HG03469 (cell line): ENCODE measurements at regions not wholly inside any gene's neighbourhood (a gene's known extent, or its start where the extent isn't known, plus 50 kb on each side); places are given as distances from the start of the nearest gene placed in this dataset.

ENCODE experiments used
- ATAC-seq: cut with Tn5 transposase; IDR thresholded peaks from one replicate; pipeline ENCODE4 v1.9.1; 2021; ENCODE audit warnings: mild to moderate bottlenecking, moderate library complexity, moderate number of reproducible peaks; ENCODE audit not compliant: unreplicated experiment

- no peak for ATAC-seq
These were observed 61.9 kb upstream of the PTPRZ1 start for GRCh38 chr7:121810831-121811672.

- ATAC-seq = no peak
These were observed 65.9 kb upstream of the PTPRZ1 start for GRCh38 chr7:121807078-121807477.

- no peak for ATAC-seq
These were observed 69.9 kb upstream of the PTPRZ1 start for GRCh38 chr7:121803039-121803438.

- ATAC-seq = no peak
These were observed 71.9 kb upstream of the PTPRZ1 start for GRCh38 chr7:121800916-121801675.

GRCh38 chr7:121798896-121799295, 74.1 kb upstream of the PTPRZ1 start:
- no peak for ATAC-seq

- no peak for ATAC-seq
These were observed 74.5 kb upstream of the PTPRZ1 start for GRCh38 chr7:121798453-121798840.

- ATAC-seq = no peak
These were observed 75.1 kb upstream of the PTPRZ1 start for GRCh38 chr7:121797657-121798452.

- no peak for ATAC-seq
These were observed 75.9 kb upstream of the PTPRZ1 start for GRCh38 chr7:121796936-121797656.

- ATAC-seq = no peak
These were observed 76.6 kb upstream of the PTPRZ1 start for GRCh38 chr7:121796381-121796780.

GRCh38 chr7:121795736-121796135, 77.2 kb upstream of the PTPRZ1 start:
- no peak for ATAC-seq

GRCh38 chr7:121793716-121794115, 79.2 kb upstream of the PTPRZ1 start:
- ATAC-seq = no peak

- ATAC-seq = no peak
These were observed 95.3 kb upstream of the PTPRZ1 start for GRCh38 chr7:121777672-121778071.

- ATAC-seq = no peak
These were observed 98.4 kb upstream of the PTPRZ1 start for GRCh38 chr7:121774563-121774962.

GRCh38 chr7:121766676-121767075, 106.3 kb upstream of the PTPRZ1 start:
- ATAC-seq = no peak

GRCh38 chr7:121761399-121761798, 111.6 kb upstream of the PTPRZ1 start:
- no peak for ATAC-seq

- ATAC-seq = no peak
These were observed 117.0 kb upstream of the PTPRZ1 start for GRCh38 chr7:121755818-121756552.

GRCh38 chr7:121755286-121755685, 117.7 kb upstream of the PTPRZ1 start:
- no peak for ATAC-seq

- ATAC-seq = no peak
These were observed 119.0 kb upstream of the PTPRZ1 start for GRCh38 chr7:121753944-121754343.

GRCh38 chr7:121752706-121753105, 120.3 kb upstream of the PTPRZ1 start:
- ATAC-seq = no peak

GRCh38 chr7:121748546-121748945, 124.4 kb upstream of the PTPRZ1 start:
- no peak for ATAC-seq
